ENCODE measurements at regions not wholly inside any gene's neighbourhood (a gene's known extent, or its start where the extent isn't known, plus 50 kb on each side); places are given as distances from the start of the nearest gene placed in this dataset.

DNA sequence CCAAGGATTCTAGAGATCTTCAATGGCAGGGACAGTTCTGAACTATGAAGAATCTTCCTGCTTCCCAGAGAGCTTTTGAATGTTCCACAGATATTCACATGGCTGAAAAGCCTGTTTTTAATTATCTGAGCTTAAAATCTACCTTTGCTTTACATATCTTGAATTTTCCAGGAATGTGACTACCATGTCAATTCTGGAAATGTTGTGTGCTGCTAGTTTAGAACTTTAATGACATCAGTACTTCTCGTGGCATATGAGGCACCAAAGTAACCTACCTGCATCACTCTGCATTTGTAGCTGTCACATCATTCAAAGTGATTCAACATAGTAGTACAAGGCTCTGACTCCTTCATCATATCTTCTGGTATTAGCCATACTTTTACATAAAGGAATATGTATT lies 122.7 kb upstream of the NFIA start:
- TF ChIP-seq, protein P1, sequence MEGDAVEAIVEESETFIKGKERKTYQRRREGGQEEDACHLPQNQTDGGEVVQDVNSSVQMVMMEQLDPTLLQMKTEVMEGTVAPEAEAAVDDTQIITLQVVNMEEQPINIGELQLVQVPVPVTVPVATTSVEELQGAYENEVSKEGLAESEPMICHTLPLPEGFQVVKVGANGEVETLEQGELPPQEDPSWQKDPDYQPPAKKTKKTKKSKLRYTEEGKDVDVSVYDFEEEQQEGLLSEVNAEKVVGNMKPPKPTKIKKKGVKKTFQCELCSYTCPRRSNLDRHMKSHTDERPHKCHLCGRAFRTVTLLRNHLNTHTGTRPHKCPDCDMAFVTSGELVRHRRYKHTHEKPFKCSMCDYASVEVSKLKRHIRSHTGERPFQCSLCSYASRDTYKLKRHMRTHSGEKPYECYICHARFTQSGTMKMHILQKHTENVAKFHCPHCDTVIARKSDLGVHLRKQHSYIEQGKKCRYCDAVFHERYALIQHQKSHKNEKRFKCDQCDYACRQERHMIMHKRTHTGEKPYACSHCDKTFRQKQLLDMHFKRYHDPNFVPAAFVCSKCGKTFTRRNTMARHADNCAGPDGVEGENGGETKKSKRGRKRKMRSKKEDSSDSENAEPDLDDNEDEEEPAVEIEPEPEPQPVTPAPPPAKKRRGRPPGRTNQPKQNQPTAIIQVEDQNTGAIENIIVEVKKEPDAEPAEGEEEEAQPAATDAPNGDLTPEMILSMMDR (IDR thresholded peaks at IDR 0.05; ENCODE audit: insufficient read depth, low read length): no peak
- TF ChIP-seq POLR2AphosphoS5 (IDR thresholded peaks at IDR 0.05; ENCODE audit: low read depth): no peak
- TF ChIP-seq, protein P2, sequence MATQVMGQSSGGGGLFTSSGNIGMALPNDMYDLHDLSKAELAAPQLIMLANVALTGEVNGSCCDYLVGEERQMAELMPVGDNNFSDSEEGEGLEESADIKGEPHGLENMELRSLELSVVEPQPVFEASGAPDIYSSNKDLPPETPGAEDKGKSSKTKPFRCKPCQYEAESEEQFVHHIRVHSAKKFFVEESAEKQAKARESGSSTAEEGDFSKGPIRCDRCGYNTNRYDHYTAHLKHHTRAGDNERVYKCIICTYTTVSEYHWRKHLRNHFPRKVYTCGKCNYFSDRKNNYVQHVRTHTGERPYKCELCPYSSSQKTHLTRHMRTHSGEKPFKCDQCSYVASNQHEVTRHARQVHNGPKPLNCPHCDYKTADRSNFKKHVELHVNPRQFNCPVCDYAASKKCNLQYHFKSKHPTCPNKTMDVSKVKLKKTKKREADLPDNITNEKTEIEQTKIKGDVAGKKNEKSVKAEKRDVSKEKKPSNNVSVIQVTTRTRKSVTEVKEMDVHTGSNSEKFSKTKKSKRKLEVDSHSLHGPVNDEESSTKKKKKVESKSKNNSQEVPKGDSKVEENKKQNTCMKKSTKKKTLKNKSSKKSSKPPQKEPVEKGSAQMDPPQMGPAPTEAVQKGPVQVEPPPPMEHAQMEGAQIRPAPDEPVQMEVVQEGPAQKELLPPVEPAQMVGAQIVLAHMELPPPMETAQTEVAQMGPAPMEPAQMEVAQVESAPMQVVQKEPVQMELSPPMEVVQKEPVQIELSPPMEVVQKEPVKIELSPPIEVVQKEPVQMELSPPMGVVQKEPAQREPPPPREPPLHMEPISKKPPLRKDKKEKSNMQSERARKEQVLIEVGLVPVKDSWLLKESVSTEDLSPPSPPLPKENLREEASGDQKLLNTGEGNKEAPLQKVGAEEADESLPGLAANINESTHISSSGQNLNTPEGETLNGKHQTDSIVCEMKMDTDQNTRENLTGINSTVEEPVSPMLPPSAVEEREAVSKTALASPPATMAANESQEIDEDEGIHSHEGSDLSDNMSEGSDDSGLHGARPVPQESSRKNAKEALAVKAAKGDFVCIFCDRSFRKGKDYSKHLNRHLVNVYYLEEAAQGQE (IDR thresholded peaks at IDR 0.05; ENCODE audit: insufficient replicate concordance, low read depth): no peak

Data from HL-60 (cell line).